Uterus (tissue), 2 donors: ENCODE measurements at regions not wholly inside any gene's neighbourhood (a gene's known extent, or its start where the extent isn't known, plus 50 kb on each side); places are given as distances from the start of the nearest gene placed in this dataset.

ENCODE experiments used
- CTCF ChIP-seq, 4 experiments: fragments of 200-600 bp in 2 of 4; fragments of 450-650 bp in 2 of 4; sonication (generic) in 2 of 4; IDR thresholded peaks; one replicate each; pipeline ENCODE4 v1.5.1; 2016 to 2019; ENCODE audit warnings: antibody characterized with exemption in 4 of 4, mild to moderate bottlenecking in 2 of 4, moderate library complexity in 1 of 4
- POLR2A ChIP-seq, 2 donors: fragments of 450-650 bp; IDR thresholded peaks; one replicate each; pipeline ENCODE4 v1.6.1; 2016; ENCODE audit warnings: antibody characterized with exemption in 2 of 2, mild to moderate bottlenecking in 1 of 2, moderate library complexity in 1 of 2

GRCh38 chr5:28945859-28946258, 1907.5 kb upstream of the CDH9 start:
- TF ChIP-seq CTCF (IDR thresholded peaks at IDR 0.05) (no peak), POLR2A (IDR thresholded peaks at IDR 0.05) (no peak)
